ENCODE measurements at regions not wholly inside any gene's neighbourhood (a gene's known extent, or its start where the extent isn't known, plus 50 kb on each side); places are given as distances from the start of the nearest gene placed in this dataset.

- TF ChIP-seq ZFX (IDR thresholded peaks at IDR 0.05; ENCODE audit: borderline replicate concordance): no peak
- TF ChIP-seq, protein P1, sequence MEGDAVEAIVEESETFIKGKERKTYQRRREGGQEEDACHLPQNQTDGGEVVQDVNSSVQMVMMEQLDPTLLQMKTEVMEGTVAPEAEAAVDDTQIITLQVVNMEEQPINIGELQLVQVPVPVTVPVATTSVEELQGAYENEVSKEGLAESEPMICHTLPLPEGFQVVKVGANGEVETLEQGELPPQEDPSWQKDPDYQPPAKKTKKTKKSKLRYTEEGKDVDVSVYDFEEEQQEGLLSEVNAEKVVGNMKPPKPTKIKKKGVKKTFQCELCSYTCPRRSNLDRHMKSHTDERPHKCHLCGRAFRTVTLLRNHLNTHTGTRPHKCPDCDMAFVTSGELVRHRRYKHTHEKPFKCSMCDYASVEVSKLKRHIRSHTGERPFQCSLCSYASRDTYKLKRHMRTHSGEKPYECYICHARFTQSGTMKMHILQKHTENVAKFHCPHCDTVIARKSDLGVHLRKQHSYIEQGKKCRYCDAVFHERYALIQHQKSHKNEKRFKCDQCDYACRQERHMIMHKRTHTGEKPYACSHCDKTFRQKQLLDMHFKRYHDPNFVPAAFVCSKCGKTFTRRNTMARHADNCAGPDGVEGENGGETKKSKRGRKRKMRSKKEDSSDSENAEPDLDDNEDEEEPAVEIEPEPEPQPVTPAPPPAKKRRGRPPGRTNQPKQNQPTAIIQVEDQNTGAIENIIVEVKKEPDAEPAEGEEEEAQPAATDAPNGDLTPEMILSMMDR (IDR thresholded peaks at IDR 0.05): no peak
- H3K27ac ChIP-seq: no peak overlapping the region
These were observed 407.6 kb upstream of the NDST3 start for GRCh38 chr4:117626664-117627063.

DNA sequence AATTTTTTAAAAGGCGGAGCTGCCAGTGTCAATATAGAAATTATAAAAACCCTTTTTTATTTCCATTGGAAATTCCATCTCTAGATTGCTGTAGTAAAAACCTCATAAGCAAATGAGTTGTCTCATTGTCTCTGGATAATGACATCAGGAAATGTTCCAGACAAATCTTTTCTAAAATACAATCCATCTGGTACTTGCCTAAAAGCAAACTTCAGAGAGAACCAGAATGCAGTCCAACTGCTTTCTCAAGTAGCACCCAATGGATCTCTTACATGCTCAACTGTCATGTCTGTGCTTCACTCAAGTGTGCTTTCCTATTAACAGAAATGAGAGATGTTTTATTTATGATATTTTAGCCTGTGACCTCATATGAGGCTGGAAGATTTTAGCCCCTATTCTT is 399.6 kb upstream of the NDST3 start:
- no peak overlapping the region for H3K27ac ChIP-seq
- TF ChIP-seq, protein P1 (IDR thresholded peaks at IDR 0.05): no peak

DNA sequence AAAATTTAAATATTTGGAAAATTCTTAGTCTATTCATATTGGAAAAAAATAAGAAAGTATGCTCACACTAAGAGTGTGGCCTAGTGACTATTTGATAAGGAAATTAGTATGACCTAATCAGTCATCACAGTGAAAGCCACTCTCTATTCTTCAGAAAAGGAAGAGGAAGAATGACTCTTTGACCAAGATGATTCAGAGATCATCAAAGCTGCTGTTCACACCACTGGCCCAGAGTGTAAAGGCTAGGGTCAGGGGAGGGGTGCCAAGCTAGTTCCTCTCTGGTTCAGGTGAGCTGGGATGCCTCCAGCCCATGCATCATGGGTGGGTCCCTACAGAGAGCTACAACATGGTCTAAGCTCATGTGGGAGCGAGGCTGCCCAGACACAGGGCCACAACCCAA is 396.9 kb upstream of the NDST3 start:
- H3K27ac ChIP-seq: no peak overlapping the region
- TF ChIP-seq ZFX (IDR thresholded peaks at IDR 0.05; ENCODE audit: borderline replicate concordance): no peak
- TF ChIP-seq, protein P1 (IDR thresholded peaks at IDR 0.05): no peak

DNA sequence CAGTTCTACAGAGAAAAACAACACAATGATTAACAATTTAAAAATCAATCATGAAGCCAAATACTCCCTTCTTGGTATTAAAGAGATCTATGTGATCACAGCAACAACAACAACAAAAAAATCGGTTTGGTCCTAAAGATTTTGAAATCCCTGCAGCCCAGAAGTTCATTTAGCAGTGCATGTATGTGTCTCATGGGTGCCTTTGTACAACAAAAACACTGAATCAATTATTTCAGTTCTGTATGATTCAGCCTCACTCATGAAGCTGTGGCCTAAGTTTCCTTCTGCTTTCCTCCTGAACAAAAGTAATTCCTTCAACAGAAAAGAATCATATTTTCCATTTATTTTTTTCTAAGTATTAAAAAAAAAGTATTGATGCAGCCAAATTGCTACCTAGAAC is 393.4 kb upstream of the NDST3 start:
- TF ChIP-seq ZFX (IDR thresholded peaks at IDR 0.05; ENCODE audit: borderline replicate concordance): no peak
- TF ChIP-seq, protein P1 (IDR thresholded peaks at IDR 0.05): no peak

DNA sequence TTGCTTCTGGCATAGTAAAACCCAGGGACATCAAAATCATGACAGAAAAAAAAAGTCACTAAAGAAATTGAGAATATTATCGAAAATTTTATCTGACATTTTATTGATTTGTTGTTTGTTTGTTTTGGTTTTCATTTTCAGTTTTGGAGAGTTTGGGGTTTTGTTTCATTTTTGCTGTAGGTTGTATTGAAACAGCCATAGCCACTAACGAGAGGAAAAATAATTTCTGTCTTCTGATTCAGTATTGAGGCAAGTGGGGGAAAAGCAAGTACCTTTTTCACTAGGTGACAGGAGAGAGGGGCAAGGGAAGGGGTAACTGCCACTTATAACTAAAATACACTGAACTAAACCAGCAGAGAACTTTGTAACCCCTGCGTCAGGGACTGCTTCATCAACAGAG is 392.8 kb upstream of the NDST3 start:
- TF ChIP-seq, protein P1 (IDR thresholded peaks at IDR 0.05): no peak
- no peak for TF ChIP-seq ZFX (IDR thresholded peaks at IDR 0.05; ENCODE audit: borderline replicate concordance)
- no peak overlapping the region for H3K27ac ChIP-seq

More for the DNA sequence above, 393.4 kb upstream of the NDST3 start:
- H3K27ac ChIP-seq: no peak overlapping the region

GRCh38 chr4:117654079-117654478 is 380.2 kb upstream of the NDST3 start:
- TF ChIP-seq ZFX (IDR thresholded peaks at IDR 0.05; ENCODE audit: borderline replicate concordance): no peak
- H3K27ac ChIP-seq: no peak overlapping the region

DNA sequence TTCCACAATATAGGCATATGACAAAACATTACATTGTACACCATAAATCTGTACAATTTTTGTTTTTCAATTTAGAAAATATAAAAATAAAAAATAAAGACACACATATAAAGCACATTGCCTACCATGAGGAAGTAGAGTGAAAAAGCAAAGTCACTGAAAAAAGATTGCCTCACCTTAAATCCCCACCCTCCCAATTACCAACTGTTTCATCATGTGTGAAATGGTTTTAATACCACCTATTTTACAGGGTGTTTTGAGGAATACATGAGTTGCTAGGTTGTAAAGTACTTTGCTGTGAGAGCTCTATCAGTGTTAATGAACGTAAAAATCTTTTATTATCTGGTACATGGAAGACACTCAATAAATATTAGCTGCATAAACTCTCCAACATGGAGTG is 373.6 kb upstream of the NDST3 start:
- no peak for TF ChIP-seq ZFX (IDR thresholded peaks at IDR 0.05; ENCODE audit: borderline replicate concordance)
- TF ChIP-seq, protein P1 (IDR thresholded peaks at IDR 0.05): no peak

More for the DNA sequence above, 373.6 kb upstream of the NDST3 start:
- no peak overlapping the region for H3K27ac ChIP-seq
